Heart right ventricle (tissue), 16 donors: ENCODE measurements at regions not wholly inside any gene's neighbourhood (a gene's known extent, or its start where the extent isn't known, plus 50 kb on each side); places are given as distances from the start of the nearest gene placed in this dataset.

Experiments
- ATAC-seq, 8 donors: fragments of 200-7000 bp; cut with Tn5 transposase; one replicate each; pipeline ENCODE4 v1.9.1; 2020; ENCODE audit warnings: mild to moderate bottlenecking in 8 of 8, moderate library complexity in 8 of 8, moderate number of reproducible peaks in 1 of 8
- DNase-seq, 2 donors: peaks; one replicate each; pipeline ENCODE4 v3.0.0-alpha.2; 2020
- H3K27ac ChIP-seq, 10 donors: fragments of 200-600 bp; sonication (generic) in 2 of 10; one replicate each; pipeline versions ENCODE4 v1.5.0 to v1.8.0; 2020 to 2022; ENCODE audit warnings: mild to moderate bottlenecking in 3 of 10
- H3K27me3 ChIP-seq, 7 donors: fragments of 200-600 bp; one replicate each; pipeline ENCODE4 v1.8.0; 2021 to 2022; ENCODE audit warnings: mild to moderate bottlenecking in 2 of 7
- H3K36me3 ChIP-seq, 9 donors: fragments of 200-600 bp; sonication (generic) in 1 of 9; one replicate each; pipeline versions ENCODE4 v1.5.0 to v1.8.0; 2020 to 2022; ENCODE audit warnings: mild to moderate bottlenecking in 2 of 9
- H3K4me1 ChIP-seq, 9 donors: fragments of 200-600 bp; sonication (generic) in 1 of 9; one replicate each; pipeline versions ENCODE4 v1.5.0 to v1.8.0; 2020 to 2022; ENCODE audit warnings: mild to moderate bottlenecking in 4 of 9
- H3K4me3 ChIP-seq, 10 donors: fragments of 200-600 bp; sonication (generic) in 2 of 10; one replicate each; pipeline versions ENCODE4 v1.5.0 to v1.8.0; 2020 to 2022; ENCODE audit warnings: mild to moderate bottlenecking in 7 of 10, moderate library complexity in 2 of 10
- H3K9me3 ChIP-seq, 11 donors: fragments of 200-600 bp in 10 of 11; sonication (generic) in 2 of 11; one replicate each; pipeline versions ENCODE4 v1.5.0 to v1.8.0; 2013 to 2022; ENCODE audit warnings: mild to moderate bottlenecking in 2 of 11, control low read depth in 1 of 11, moderate library complexity in 1 of 11
- CTCF ChIP-seq, 9 donors: fragments of 200-600 bp; sonication (generic) in 2 of 9; IDR thresholded peaks; one replicate each; pipeline versions ENCODE4 v1.5.0 to v1.8.0; 2021 to 2022; ENCODE audit warnings: antibody characterized with exemption in 9 of 9, mild to moderate bottlenecking in 5 of 9, moderate library complexity in 1 of 9
- WGBS, 2 donors: extraction: QIAGEN DNeasy Blood & Tissue Kit; methylation state at CpG; one replicate each; pipeline ENCODE4 v1.1.7; 2013; ENCODE audit warnings: inconsistent platforms in 1 of 2; 5-methylcytosine and 5-hydroxymethylcytosine counted together
- intact Hi-C, 10 donors: fragments of 100-400 bp; cut with DNase I; formaldehyde crosslinking; loops; one replicate each; pipeline versions ENCODE4 v1.11.1 to v1.14.2; 2022
- donor health status: Arrhythmogenic right ventricular cardiomyopathy.
- donor health status: ischemic (EF 13 %, LVEDD 7.1; RV severe dilation, severe dysfunction).
- donor health status: healthy with polysubstance abuse.
- donor health status: DM: no; HTN: yes; CAD: no.
- donor health status: DM: no; HTN: no; CAD: no.
- donor health status: ischemic (EF 25% LVEDD 6.9; RV normal size, moderate dysfunction).
- donor health status: ischemic (EF 25% LVEDD 5.7; RV mildly dilated, moderate dysfunction).
- donor health status: healthy.
- donor health status: DM: yes; HTN: yes; CAD: no.
- donor health status: Ischemic cardiomyopathy.
- donor health status: ischemic (EF 35%, LVEDD 5.7; RV mildly dilated, moderate dysfunction).
- donor health status: nonischemic (EF 11% LVEDD 7.7; RV severe dilation, severe dysfunction).
- donor health status: DM: yes; HTN: yes; CAD: no.
- donor health status: PGD.
- donor health status: ischemic (EF 29% LVEDD 5.4; RV normal size, mild dysfunction).
- donor health status: nonischemic (EF 23%, LVEDD 6.1; RV moderate dilation, normal function).

- 68 to 76% methylated on average over 5 of the region's 5 CpGs for WGBS, 2 donors
- no peaks in the 10 kb centered on the region for H3K27me3 ChIP-seq
- H3K4me1 ChIP-seq, result no peaks in the 10 kb centered on the region
- ATAC-seq (no peak), DNase-seq (no peak)
- intact Hi-C loops, result no loop called here
- H3K36me3 ChIP-seq, result no peaks in the 10 kb centered on the region
- H3K9me3 ChIP-seq, result peaks cover 0 to 12% (median 0%) of the 10 kb centered on the region in 11 donors
- H3K4me3 ChIP-seq, result no peak overlapping the region
- TF ChIP-seq CTCF (IDR thresholded peaks at IDR 0.05), result no peak
- no peak overlapping the region for H3K27ac ChIP-seq
These were observed 619.7 kb downstream of the HACE1 start for GRCh38 chr6:104239971-104240370.

GRCh38 chr6:104229057-104229456 lies 630.7 kb downstream of the HACE1 start:
- 89 to 91% methylated on average over 3 of the region's 3 CpGs for WGBS, 2 donors
- no peaks in the 10 kb centered on the region for H3K27me3 ChIP-seq
- TF ChIP-seq CTCF (IDR thresholded peaks at IDR 0.05), result no peak

GRCh38 chr6:104227508-104227907 lies 632.2 kb downstream of the HACE1 start:
- no peak for DNase-seq
- no peaks in the 10 kb centered on the region for H3K9me3 ChIP-seq
- WGBS, 2 donors, result 34 to 40% methylated on average over 2 of the region's 2 CpGs
- H3K4me3 ChIP-seq, result no peak overlapping the region
- intact Hi-C loops, result no loop called here
- ATAC-seq, result no peak
- no peak overlapping the region for H3K27ac ChIP-seq
- no peaks in the 10 kb centered on the region for H3K27me3 ChIP-seq
- no peaks in the 10 kb centered on the region for H3K36me3 ChIP-seq
- TF ChIP-seq CTCF (IDR thresholded peaks at IDR 0.05), result no peak
- H3K4me1 ChIP-seq, result no peaks in the 10 kb centered on the region

More at GRCh38 chr6:104229057-104229456, 630.7 kb downstream of the HACE1 start:
- Histone ChIP-seq H3K36me3 (no peaks in the 10 kb centered on the region), H3K4me1 (no peaks in the 10 kb centered on the region), H3K27ac (no peak overlapping the region), H3K9me3 (no peaks in the 10 kb centered on the region), H3K4me3 (no peak overlapping the region)
- intact Hi-C loops, result no loop called here
- ATAC-seq (no peak), DNase-seq (no peak)

GRCh38 chr6:104226790-104227446 lies 632.8 kb downstream of the HACE1 start:
- no peaks in the 10 kb centered on the region for H3K4me1 ChIP-seq
- no peaks in the 10 kb centered on the region for H3K9me3 ChIP-seq
- TF ChIP-seq CTCF (IDR thresholded peaks at IDR 0.05), result no peak
- H3K36me3 ChIP-seq, result no peaks in the 10 kb centered on the region
- intact Hi-C loops, result no loop called here
- no peak for DNase-seq
- 75 to 94% methylated on average over 4 of the region's 4 CpGs for WGBS, 2 donors
- no peak overlapping the region for H3K4me3 ChIP-seq
- ATAC-seq, result no peak
- no peaks in the 10 kb centered on the region for H3K27me3 ChIP-seq
- H3K27ac ChIP-seq, result no peak overlapping the region
